ENCODE measurements at regions not wholly inside any gene's neighbourhood (a gene's known extent, or its start where the extent isn't known, plus 50 kb on each side); places are given as distances from the start of the nearest gene placed in this dataset.

GRCh38 chr4:171710743-171711142 lies 102.5 kb upstream of the GALNTL6 start:
- DNase-seq (ENCODE audit: insufficient read length), result no peak
- no peak for FAIRE-seq
- TF ChIP-seq TAF1 (IDR thresholded peaks at IDR 0.05; ENCODE audit: borderline replicate concordance, low read depth, low read length) (no peak), POLR2AphosphoS5 (IDR thresholded peaks at IDR 0.05; ENCODE audit: low read depth, low read length) (no peak), POLR2A (IDR thresholded peaks at IDR 0.05; ENCODE audit: low read depth, low read length) (no peak)

DNA sequence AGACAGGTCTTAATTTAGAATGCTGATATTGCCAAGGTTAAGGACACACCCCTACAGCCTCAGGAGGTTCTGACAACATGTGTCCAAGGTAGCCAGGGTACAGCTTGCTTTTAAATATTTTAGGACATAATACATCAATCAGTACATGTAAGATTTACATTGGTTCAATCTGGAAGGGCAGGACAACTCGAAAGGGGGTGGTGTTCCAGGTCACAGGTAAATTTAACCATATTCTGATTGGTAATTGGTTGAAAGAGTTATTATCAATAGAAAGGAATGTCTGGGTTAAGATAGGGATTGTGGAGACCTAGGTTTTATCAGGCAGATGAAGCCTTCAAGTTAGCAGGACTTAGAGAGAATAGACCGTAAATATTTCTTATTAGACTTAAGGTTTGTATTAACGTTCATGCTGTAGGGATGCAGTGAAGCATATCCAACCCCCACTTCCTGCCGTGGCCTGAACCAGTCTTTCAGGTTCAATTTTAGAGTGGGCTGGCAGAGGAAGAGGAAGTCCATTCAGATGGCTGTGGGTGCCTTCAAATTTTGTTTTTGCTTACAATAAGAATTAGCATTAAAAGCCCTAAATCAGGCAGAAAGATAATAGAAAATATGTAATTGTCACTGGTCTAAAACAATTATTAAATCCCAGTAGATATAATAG lies 136.5 kb upstream of the GALNTL6 start:
- peak; percentile 89 for FAIRE-seq
- no peak for TF ChIP-seq POLR2A (IDR thresholded peaks at IDR 0.05; ENCODE audit: low read depth, low read length)
- no peak for TF ChIP-seq TAF1 (IDR thresholded peaks at IDR 0.05; ENCODE audit: borderline replicate concordance, low read depth, low read length)
- no peak for TF ChIP-seq POLR2AphosphoS5 (IDR thresholded peaks at IDR 0.05; ENCODE audit: low read depth, low read length)

GRCh38 chr4:171674781-171675180 lies 138.4 kb upstream of the GALNTL6 start:
- FAIRE-seq, result no peak
- DNase-seq (ENCODE audit: insufficient read length), result no peak
- TF ChIP-seq TAF1 (IDR thresholded peaks at IDR 0.05; ENCODE audit: borderline replicate concordance, low read depth, low read length) (no peak), POLR2A (IDR thresholded peaks at IDR 0.05; ENCODE audit: low read depth, low read length) (no peak), POLR2AphosphoS5 (IDR thresholded peaks at IDR 0.05; ENCODE audit: low read depth, low read length) (no peak)

More for the DNA sequence above, 136.5 kb upstream of the GALNTL6 start:
- DNase-seq (ENCODE audit: insufficient read length), result no peak

DNA sequence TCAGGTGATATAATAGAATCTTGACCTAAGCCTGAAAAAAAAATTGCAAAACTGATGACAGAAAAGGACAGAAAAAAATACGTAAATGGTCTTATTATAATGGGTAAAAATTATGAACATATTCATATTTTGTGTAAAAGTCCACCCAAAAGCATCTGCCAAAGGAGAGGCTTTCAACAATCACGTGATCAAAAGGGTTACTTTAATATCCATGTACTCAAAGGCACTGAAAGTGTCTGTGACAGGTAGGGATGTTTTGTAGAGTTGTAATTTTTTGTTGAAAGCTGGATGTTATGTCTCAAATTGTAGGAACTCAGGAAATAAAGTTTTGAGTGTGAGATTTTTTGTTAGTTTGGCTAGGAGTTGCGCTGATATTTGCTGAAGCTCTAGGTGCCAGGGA lies 144.8 kb upstream of the GALNTL6 start:
- FAIRE-seq (no peak), DNase-seq (ENCODE audit: insufficient read length) (no peak)
- TF ChIP-seq POLR2AphosphoS5 (IDR thresholded peaks at IDR 0.05; ENCODE audit: low read depth, low read length), result no peak
- no peak for TF ChIP-seq POLR2A (IDR thresholded peaks at IDR 0.05; ENCODE audit: low read depth, low read length)
- TF ChIP-seq TAF1 (IDR thresholded peaks at IDR 0.05; ENCODE audit: borderline replicate concordance, low read depth, low read length), result no peak

DNA sequence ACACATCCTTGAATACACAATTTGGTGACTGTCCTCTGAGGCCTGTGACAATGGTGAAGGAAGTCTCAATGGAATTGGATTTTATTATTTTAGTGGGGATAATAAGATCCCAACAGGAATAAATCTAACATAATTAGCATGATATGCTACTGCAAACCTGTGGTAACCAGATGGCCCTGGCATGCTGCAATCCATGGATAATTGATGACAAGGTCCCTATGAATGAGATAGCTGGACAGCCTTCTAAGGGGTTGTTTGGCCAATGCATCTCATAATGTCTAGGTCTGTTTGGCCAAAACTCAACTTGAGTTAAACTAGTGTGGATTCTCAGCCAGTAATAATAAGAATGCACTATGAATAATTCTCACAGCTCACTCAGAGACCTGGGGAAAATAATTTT lies 145.3 kb upstream of the GALNTL6 start:
- FAIRE-seq (no peak), DNase-seq (ENCODE audit: insufficient read length) (no peak)
- TF ChIP-seq TAF1 (IDR thresholded peaks at IDR 0.05; ENCODE audit: borderline replicate concordance, low read depth, low read length), result no peak
- no peak for TF ChIP-seq POLR2A (IDR thresholded peaks at IDR 0.05; ENCODE audit: low read depth, low read length)
- no peak for TF ChIP-seq POLR2AphosphoS5 (IDR thresholded peaks at IDR 0.05; ENCODE audit: low read depth, low read length)

DNA sequence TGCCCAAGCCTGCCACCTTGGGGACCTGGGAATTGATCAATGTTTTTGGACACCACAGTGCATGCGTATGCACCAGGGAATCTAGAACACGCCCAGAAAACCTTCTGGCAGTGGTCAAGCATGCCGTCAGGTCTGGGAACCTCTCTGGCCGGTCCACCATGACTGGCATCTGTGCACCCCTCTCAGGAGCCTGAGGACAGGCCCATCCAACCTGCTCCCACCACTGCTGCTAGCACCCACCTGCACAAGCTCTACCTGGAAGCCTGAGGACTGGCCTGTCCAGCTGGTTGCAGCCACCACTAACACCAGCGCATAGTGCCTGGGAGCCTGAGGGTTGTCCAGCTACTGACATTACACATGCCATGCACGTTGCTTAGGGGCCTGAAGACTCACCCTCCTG lies 162.1 kb upstream of the GALNTL6 start:
- no peak for DNase-seq (ENCODE audit: insufficient read length)
- FAIRE-seq, result no peak
- TF ChIP-seq POLR2AphosphoS5 (IDR thresholded peaks at IDR 0.05; ENCODE audit: low read depth, low read length), result no peak
- no peak for TF ChIP-seq POLR2A (IDR thresholded peaks at IDR 0.05; ENCODE audit: low read depth, low read length)
- TF ChIP-seq TAF1 (IDR thresholded peaks at IDR 0.05; ENCODE audit: borderline replicate concordance, low read depth, low read length), result no peak

- no peak for FAIRE-seq
- TF ChIP-seq POLR2AphosphoS5 (IDR thresholded peaks at IDR 0.05; ENCODE audit: low read depth, low read length), result no peak
- no peak for TF ChIP-seq POLR2A (IDR thresholded peaks at IDR 0.05; ENCODE audit: low read depth, low read length)
- no peak for TF ChIP-seq TAF1 (IDR thresholded peaks at IDR 0.05; ENCODE audit: borderline replicate concordance, low read depth, low read length)
- no peak for DNase-seq (ENCODE audit: insufficient read length)
These were observed 162.7 kb upstream of the GALNTL6 start for GRCh38 chr4:171650543-171650942.

- DNase-seq (ENCODE audit: insufficient read length), result no peak
- FAIRE-seq, result no peak
- TF ChIP-seq POLR2A (IDR thresholded peaks at IDR 0.05; ENCODE audit: low read depth, low read length) (no peak), POLR2AphosphoS5 (IDR thresholded peaks at IDR 0.05; ENCODE audit: low read depth, low read length) (no peak), TAF1 (IDR thresholded peaks at IDR 0.05; ENCODE audit: borderline replicate concordance, low read depth, low read length) (no peak)
These were observed 164.3 kb upstream of the GALNTL6 start for GRCh38 chr4:171648926-171649325.

- no peak for DNase-seq (ENCODE audit: insufficient read length)
- TF ChIP-seq TAF1 (IDR thresholded peaks at IDR 0.05; ENCODE audit: borderline replicate concordance, low read depth, low read length) (no peak), POLR2A (IDR thresholded peaks at IDR 0.05; ENCODE audit: low read depth, low read length) (no peak)
- FAIRE-seq, result no peak
These were observed 166.2 kb upstream of the GALNTL6 start for GRCh38 chr4:171646984-171647383.

GRCh38 chr4:171644430-171645057 lies 168.7 kb upstream of the GALNTL6 start:
- peak; percentile 33 for FAIRE-seq
- no peak for TF ChIP-seq POLR2AphosphoS5 (IDR thresholded peaks at IDR 0.05; ENCODE audit: low read depth, low read length)
- TF ChIP-seq POLR2A (IDR thresholded peaks at IDR 0.05; ENCODE audit: low read depth, low read length), result no peak
- no peak for TF ChIP-seq TAF1 (IDR thresholded peaks at IDR 0.05; ENCODE audit: borderline replicate concordance, low read depth, low read length)
- DNase-seq (ENCODE audit: insufficient read length), result peak; percentile 13

- FAIRE-seq (peak; percentile 94), DNase-seq (ENCODE audit: insufficient read length) (peak; percentile 11)
- TF ChIP-seq TAF1 (IDR thresholded peaks at IDR 0.05; ENCODE audit: borderline replicate concordance, low read depth, low read length) (no peak), POLR2A (IDR thresholded peaks at IDR 0.05; ENCODE audit: low read depth, low read length) (no peak), POLR2AphosphoS5 (IDR thresholded peaks at IDR 0.05; ENCODE audit: low read depth, low read length) (no peak)
These were observed 173.7 kb upstream of the GALNTL6 start for GRCh38 chr4:171639540-171639939.

DNA sequence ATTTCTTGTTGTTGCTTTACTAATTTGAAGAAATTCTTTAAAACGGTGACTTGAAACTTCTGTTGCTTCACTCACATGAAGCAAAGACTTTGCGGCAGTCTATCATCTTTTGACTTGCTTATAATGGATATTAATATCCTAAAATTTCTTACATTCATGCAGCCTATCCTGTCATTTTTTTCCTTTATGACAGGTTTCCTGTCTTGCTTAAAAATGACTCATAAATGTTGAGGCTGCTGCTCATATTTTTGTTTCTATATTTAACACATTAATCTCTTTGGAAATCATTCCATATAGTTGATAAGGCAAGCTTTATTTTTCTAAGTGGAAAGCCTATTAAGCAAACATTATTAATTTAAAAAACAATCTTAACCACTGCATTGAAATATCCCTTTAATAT lies 176.6 kb upstream of the GALNTL6 start:
- no peak for DNase-seq (ENCODE audit: insufficient read length)
- TF ChIP-seq POLR2A (IDR thresholded peaks at IDR 0.05; ENCODE audit: low read depth, low read length) (no peak), TAF1 (IDR thresholded peaks at IDR 0.05; ENCODE audit: borderline replicate concordance, low read depth, low read length) (no peak), POLR2AphosphoS5 (IDR thresholded peaks at IDR 0.05; ENCODE audit: low read depth, low read length) (no peak)
- FAIRE-seq, result no peak
